DND-41 (cell line): ENCODE measurements at regions not wholly inside any gene's neighbourhood (a gene's known extent, or its start where the extent isn't known, plus 50 kb on each side); places are given as distances from the start of the nearest gene placed in this dataset.
"Not testable (repeated sequence)": the region's sequence is repeated elsewhere in the genome, so short reads cannot be mapped to it uniquely, and the experiment has no call there.

Source experiments
- EZH2 ChIP-seq: IDR thresholded peaks from 3 replicates; pipeline ENCODE4 v1.6.1; 2012; ENCODE audit warnings: borderline replicate concordance, low read depth, mild to moderate bottlenecking, moderate library complexity, low read length, inconsistent platforms; ENCODE audit not compliant: severe bottlenecking
- TF ChIP-seq, protein P1 (sequence below): IDR thresholded peaks from 2 replicates; pipeline ENCODE4 v1.5.1; 2012; ENCODE audit warnings: borderline replicate concordance, low read length, moderate library complexity, mild to moderate bottlenecking; ENCODE audit not compliant: poor library complexity, severe bottlenecking; ENCODE audit errors: extremely low read depth

DNA sequence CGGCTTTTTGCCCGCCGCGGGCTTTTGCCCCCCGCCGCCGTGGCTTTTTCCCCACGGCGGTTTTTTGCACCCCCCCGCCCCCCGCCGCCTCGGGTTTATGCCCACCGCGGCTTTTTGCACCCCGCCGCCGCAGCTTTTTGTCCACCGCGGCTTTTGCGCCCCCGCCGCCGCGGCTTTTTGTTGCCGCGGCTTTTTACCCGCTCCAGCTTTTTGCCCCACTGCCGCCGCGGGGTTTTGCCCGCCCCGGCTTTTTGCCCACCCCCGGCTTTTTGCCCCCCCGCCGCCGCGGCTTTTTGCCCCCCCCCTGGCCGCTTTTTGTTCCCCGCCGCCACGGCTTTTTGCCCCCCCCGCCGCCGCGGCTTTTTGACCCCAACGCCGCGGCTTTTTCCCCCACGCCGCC lies 2785.8 kb downstream of the RPIA start:
- TF ChIP-seq, protein P1, sequence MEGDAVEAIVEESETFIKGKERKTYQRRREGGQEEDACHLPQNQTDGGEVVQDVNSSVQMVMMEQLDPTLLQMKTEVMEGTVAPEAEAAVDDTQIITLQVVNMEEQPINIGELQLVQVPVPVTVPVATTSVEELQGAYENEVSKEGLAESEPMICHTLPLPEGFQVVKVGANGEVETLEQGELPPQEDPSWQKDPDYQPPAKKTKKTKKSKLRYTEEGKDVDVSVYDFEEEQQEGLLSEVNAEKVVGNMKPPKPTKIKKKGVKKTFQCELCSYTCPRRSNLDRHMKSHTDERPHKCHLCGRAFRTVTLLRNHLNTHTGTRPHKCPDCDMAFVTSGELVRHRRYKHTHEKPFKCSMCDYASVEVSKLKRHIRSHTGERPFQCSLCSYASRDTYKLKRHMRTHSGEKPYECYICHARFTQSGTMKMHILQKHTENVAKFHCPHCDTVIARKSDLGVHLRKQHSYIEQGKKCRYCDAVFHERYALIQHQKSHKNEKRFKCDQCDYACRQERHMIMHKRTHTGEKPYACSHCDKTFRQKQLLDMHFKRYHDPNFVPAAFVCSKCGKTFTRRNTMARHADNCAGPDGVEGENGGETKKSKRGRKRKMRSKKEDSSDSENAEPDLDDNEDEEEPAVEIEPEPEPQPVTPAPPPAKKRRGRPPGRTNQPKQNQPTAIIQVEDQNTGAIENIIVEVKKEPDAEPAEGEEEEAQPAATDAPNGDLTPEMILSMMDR = not testable (repeated sequence)
- not testable (repeated sequence) for TF ChIP-seq EZH2
